OCI-LY3 (cell line): ENCODE measurements at regions not wholly inside any gene's neighbourhood (a gene's known extent, or its start where the extent isn't known, plus 50 kb on each side); places are given as distances from the start of the nearest gene placed in this dataset.

Experiments used
- EZH2phosphoT487 ChIP-seq: fragments of 200-600 bp; shearing (Covaris generic); IDR thresholded peaks from 2 replicates; pipeline ENCODE4 v1.6.1; 2018; ENCODE audit warnings: antibody characterized with exemption, mixed run types, low read depth
- TF ChIP-seq, protein P1 (sequence below): fragments of 200-600, 300-600 bp; sonication (generic); IDR thresholded peaks from 2 replicates; pipeline ENCODE4 v1.5.1; 2014; ENCODE audit warnings: antibody characterized with exemption, low read length, low read depth

GRCh38 chr18:71223486-71223885 lies 934.6 kb downstream of the SOCS6 start:
- TF ChIP-seq, protein P1, sequence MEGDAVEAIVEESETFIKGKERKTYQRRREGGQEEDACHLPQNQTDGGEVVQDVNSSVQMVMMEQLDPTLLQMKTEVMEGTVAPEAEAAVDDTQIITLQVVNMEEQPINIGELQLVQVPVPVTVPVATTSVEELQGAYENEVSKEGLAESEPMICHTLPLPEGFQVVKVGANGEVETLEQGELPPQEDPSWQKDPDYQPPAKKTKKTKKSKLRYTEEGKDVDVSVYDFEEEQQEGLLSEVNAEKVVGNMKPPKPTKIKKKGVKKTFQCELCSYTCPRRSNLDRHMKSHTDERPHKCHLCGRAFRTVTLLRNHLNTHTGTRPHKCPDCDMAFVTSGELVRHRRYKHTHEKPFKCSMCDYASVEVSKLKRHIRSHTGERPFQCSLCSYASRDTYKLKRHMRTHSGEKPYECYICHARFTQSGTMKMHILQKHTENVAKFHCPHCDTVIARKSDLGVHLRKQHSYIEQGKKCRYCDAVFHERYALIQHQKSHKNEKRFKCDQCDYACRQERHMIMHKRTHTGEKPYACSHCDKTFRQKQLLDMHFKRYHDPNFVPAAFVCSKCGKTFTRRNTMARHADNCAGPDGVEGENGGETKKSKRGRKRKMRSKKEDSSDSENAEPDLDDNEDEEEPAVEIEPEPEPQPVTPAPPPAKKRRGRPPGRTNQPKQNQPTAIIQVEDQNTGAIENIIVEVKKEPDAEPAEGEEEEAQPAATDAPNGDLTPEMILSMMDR: no peak
- TF ChIP-seq EZH2phosphoT487: no peak
